AG04450 (cell line): ENCODE measurements at regions not wholly inside any gene's neighbourhood (a gene's known extent, or its start where the extent isn't known, plus 50 kb on each side); places are given as distances from the start of the nearest gene placed in this dataset.

ENCODE experiments used
- CTCF ChIA-PET: fragments of 300-600, 350-600 bp; formaldehyde crosslinking; extraction: SDS; loops from one replicate; lab custom pipeline; 2022; ENCODE audit warnings: antibody characterized with exemption, inconsistent platforms; lab: Charles Lee
- POLR2A ChIA-PET: fragments of 350-600 bp; formaldehyde crosslinking; extraction: SDS; loops from one replicate; lab custom pipeline; 2021; ENCODE audit warnings: antibody characterized with exemption, inconsistent platforms; lab: Yijun Ruan, JAX
- DNase-seq: peaks from one replicate; pipeline ENCODE4 v3.0.0-alpha.2; 2011; ENCODE audit warnings: low read depth, low spot score
- H3K27ac ChIP-seq: one replicate; pipeline ENCODE4 v1.5.1; 2012; ENCODE audit warnings: low read depth, low read length, control low read depth
- H3K27me3 ChIP-seq: one replicate; pipeline ENCODE4 v1.6.0; 2012; ENCODE audit warnings: low read length; ENCODE audit not compliant: control insufficient read depth, insufficient read depth
- H3K4me3 ChIP-seq: 2 replicates; pipeline ENCODE4 v1.5.1; 2011; ENCODE audit warnings: mild to moderate bottlenecking, low read depth, low read length, control low read depth
- H3K9me3 ChIP-seq: 2 replicates; pipeline ENCODE4 v1.5.1; 2012; ENCODE audit warnings: low read length; ENCODE audit not compliant: control insufficient read depth, insufficient read depth
- TF ChIP-seq, protein P1 (sequence below): IDR thresholded peaks from 2 replicates; pipeline ENCODE4 v1.5.1; 2011; ENCODE audit warnings: low read depth, low read length, control low read depth, inconsistent platforms

DNA sequence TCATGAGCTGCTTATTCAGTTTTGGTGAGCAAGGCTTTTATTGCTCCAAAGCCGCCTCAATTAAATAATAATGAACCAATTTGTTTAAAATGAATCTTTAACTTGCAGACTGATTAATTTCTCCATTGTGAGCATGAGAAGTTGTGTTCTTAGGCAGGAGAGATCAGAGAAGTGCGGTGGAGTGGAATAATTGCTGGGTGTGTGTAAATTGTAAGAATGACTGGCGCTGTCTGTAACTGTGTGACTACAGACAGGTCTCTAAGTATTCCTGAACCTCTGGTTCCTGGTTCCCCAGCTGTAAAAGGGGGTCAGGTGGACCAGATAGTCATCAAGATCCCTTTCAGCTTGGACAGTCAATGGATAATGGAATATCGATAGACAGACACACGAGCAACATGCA is 98.0 kb upstream of the EFEMP1 start:
- TF ChIP-seq, protein P1, sequence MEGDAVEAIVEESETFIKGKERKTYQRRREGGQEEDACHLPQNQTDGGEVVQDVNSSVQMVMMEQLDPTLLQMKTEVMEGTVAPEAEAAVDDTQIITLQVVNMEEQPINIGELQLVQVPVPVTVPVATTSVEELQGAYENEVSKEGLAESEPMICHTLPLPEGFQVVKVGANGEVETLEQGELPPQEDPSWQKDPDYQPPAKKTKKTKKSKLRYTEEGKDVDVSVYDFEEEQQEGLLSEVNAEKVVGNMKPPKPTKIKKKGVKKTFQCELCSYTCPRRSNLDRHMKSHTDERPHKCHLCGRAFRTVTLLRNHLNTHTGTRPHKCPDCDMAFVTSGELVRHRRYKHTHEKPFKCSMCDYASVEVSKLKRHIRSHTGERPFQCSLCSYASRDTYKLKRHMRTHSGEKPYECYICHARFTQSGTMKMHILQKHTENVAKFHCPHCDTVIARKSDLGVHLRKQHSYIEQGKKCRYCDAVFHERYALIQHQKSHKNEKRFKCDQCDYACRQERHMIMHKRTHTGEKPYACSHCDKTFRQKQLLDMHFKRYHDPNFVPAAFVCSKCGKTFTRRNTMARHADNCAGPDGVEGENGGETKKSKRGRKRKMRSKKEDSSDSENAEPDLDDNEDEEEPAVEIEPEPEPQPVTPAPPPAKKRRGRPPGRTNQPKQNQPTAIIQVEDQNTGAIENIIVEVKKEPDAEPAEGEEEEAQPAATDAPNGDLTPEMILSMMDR, result no peak
- CTCF ChIA-PET, result interaction anchor here (0.7 to 2.8 kb wide), 2 partner anchors 60 to 303 kb away, joined by 4 to 14 read pairs; no protein-coding TSS in a partner anchor
- POLR2A ChIA-PET, result no interaction called here

DNA sequence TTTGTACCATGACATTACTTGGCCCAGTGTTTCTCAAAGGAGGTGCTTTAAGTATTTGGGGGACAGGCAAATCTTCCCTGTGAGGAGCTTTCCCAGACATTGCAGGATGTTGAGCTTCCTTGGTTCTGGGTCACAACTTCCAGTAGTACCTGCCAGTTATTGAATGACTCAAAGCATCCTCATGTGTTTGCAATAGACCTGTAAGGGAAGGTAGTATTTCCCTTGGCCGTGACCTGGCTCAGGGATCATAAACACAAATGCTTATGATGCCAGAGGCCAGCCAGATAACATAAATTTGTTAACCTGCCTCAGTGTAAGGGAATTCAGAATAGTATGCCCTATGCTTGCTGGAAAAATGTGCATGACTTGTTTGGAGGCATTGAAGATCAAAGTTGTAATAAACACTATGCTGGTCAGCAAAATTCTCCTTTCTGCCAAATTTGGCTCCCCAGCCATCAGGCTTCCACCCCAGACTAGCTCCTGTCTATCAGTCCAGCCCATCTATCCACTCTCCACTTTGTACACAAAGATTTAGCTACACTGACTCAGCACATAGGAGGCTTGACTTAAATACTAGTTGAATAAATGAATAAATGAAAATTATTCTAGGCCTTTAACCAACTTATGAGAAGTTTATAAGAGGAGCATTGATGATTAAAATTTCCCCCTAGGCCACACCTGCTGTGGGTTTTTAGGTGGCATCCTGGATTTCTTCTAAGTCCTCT is 102.0 kb upstream of the EFEMP1 start:
- Histone ChIP-seq H3K27me3 (peaks cover 9% of the 10 kb centered on the region), H3K4me3 (no peak overlapping the region), H3K27ac (no peak overlapping the region), H3K9me3 (no peaks in the 10 kb centered on the region)
- ChIA-PET CTCF (no interaction called here), POLR2A (no interaction called here)
- TF ChIP-seq, protein P1, result no peak
- no peak for DNase-seq

More for the DNA sequence above, 98.0 kb upstream of the EFEMP1 start:
- DNase-seq, result no peak
- Histone ChIP-seq H3K27ac (no peak overlapping the region), H3K27me3 (peaks cover 6% of the 10 kb centered on the region), H3K9me3 (no peaks in the 10 kb centered on the region), H3K4me3 (no peak overlapping the region)

DNA sequence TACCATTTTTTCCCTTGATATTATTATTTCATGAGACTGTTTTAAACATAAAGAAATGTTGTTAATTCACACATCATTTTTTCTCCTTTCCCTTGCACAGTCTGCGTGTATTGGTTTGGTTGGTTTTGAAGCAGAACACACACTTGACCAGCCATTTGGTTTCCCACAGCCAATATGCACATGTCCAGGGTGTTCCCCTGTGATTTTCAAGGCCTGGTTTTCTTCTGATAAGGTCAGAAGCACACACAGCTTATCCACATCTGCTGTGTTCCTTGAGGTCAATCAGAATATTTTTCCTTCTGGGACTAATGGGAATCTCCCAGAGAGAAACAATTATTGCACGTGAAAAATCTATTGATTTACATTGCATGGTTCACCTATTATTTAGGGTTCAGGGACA is 103.2 kb upstream of the EFEMP1 start:
- Histone ChIP-seq H3K4me3 (no peak overlapping the region), H3K27me3 (peaks cover 9% of the 10 kb centered on the region), H3K9me3 (no peaks in the 10 kb centered on the region), H3K27ac (no peak overlapping the region)
- POLR2A ChIA-PET, result no interaction called here
- CTCF ChIA-PET, result no interaction called here
- no peak for DNase-seq
- TF ChIP-seq, protein P1, result no peak

DNA sequence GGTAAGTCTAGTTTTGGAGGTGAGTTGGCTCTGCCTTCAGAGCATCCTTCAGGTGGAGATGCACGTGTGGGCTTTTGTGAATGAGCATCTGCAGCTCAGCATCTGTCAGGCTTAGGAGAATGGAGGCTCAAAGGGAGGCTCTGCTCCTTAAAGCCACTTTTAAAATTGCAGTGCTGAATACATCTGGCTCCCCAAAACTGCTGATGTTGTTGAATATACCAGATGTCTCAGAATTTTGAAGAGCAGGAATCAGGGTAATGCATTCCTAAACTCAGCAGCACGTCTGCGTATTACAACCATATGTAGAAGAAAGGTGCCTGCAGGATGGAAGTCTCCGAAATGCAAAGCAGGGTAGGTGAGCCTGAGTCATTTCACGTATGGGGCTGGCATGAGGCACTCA is 106.5 kb upstream of the EFEMP1 start:
- DNase-seq, result no peak
- POLR2A ChIA-PET, result no interaction called here
- TF ChIP-seq, protein P1, result no peak

DNA sequence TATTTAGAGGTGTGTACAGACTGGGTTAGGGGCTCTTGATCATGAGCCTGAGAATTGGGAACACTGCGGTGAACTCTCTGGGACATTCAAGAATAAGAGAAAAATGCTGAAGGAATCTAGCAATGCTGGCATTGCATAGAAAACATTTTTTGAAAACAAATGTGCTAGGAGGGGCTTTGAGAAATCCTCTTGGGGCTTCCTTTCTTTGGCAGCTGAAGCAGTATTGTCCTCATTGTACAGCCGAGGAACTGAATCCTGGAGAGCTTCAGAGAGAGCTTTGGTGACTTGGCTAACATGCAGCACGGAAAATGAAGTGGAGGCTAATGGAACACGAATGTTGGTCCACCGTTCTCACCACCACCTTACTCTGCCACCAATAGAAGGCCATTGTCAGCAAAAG is 107.3 kb upstream of the EFEMP1 start:
- TF ChIP-seq, protein P1, result no peak
- Histone ChIP-seq H3K4me3 (no peak overlapping the region), H3K9me3 (no peaks in the 10 kb centered on the region), H3K27ac (no peak overlapping the region), H3K27me3 (peaks cover 6% of the 10 kb centered on the region)
- POLR2A ChIA-PET, result no interaction called here
- DNase-seq, result no peak
- CTCF ChIA-PET, result interaction anchor here (0.6 kb wide), 1 partner anchor 312 kb away, joined by 3 read pairs; no protein-coding TSS in a partner anchor

More for the DNA sequence above, 106.5 kb upstream of the EFEMP1 start:
- H3K4me3 ChIP-seq, result no peak overlapping the region
- CTCF ChIA-PET, result no interaction called here
- no peak overlapping the region for H3K27ac ChIP-seq
- H3K27me3 ChIP-seq, result peaks cover 6% of the 10 kb centered on the region
- H3K9me3 ChIP-seq, result no peaks in the 10 kb centered on the region
